Choroid plexus epithelial cell (primary cell): ENCODE measurements at regions not wholly inside any gene's neighbourhood (a gene's known extent, or its start where the extent isn't known, plus 50 kb on each side); places are given as distances from the start of the nearest gene placed in this dataset.

Source experiments
- DNase-seq: peaks from one replicate; pipeline ENCODE4 v3.0.0-alpha.2; 2010; ENCODE audit warnings: low read depth
- H3K4me3 ChIP-seq: 2 replicates; pipeline ENCODE4 v1.5.1; 2011; ENCODE audit warnings: low read depth, mild to moderate bottlenecking, control low read depth, low read length, moderate library complexity
- CTCF ChIP-seq: conservative IDR thresholded peaks from 2 replicates; pipeline ENCODE4 v1.5.1; 2011; ENCODE audit warnings: low read depth, mild to moderate bottlenecking, control low read depth, inconsistent platforms, low read length, moderate library complexity

- no peak for DNase-seq
- no peak for TF ChIP-seq CTCF
- H3K4me3 ChIP-seq = no peak overlapping the region
These were observed 443.0 kb upstream of the MKI67 start for GRCh38 chr10:128568990-128569945.

GRCh38 chr10:128570319-128570995, 444.2 kb upstream of the MKI67 start:
- DNase-seq = no peak
- no peak for TF ChIP-seq CTCF

GRCh38 chr10:128571071-128571470, 444.8 kb upstream of the MKI67 start:
- no peak overlapping the region for H3K4me3 ChIP-seq
- no peak for DNase-seq
- no peak for TF ChIP-seq CTCF

More at GRCh38 chr10:128570319-128570995, 444.2 kb upstream of the MKI67 start:
- no peak overlapping the region for H3K4me3 ChIP-seq

- DNase-seq = no peak
- no peak for TF ChIP-seq CTCF
- no peak overlapping the region for H3K4me3 ChIP-seq
These were observed 445.5 kb upstream of the MKI67 start for GRCh38 chr10:128571745-128572144.

- TF ChIP-seq CTCF = no peak
- H3K4me3 ChIP-seq = no peak overlapping the region
- no peak for DNase-seq
These were observed 446.5 kb upstream of the MKI67 start for GRCh38 chr10:128572696-128573095.

- H3K4me3 ChIP-seq = no peak overlapping the region
- DNase-seq = no peak
- TF ChIP-seq CTCF = no peak
These were observed 447.1 kb upstream of the MKI67 start for GRCh38 chr10:128573281-128573845.
